GM12878 (cell line): ENCODE measurements at regions not wholly inside any gene's neighbourhood (a gene's known extent, or its start where the extent isn't known, plus 50 kb on each side); places are given as distances from the start of the nearest gene placed in this dataset.

Experiments
- ATAC-seq: fragments of 200-7000 bp; cut with Tn5 transposase; 3 replicates; pipeline ENCODE4 v1.9.1; 2020; ENCODE audit warnings: mild to moderate bottlenecking, moderate library complexity
- BruUV-seq: library from RNA; stranded (reverse); fragments of 400-500 nt; replicated peaks from 2 replicates; lab custom pipeline; 2021; lab: Mats Ljungman, UMichigan
- CTCF ChIA-PET: fragments of 300-600 bp; sonication (Branson Sonifier 250); formaldehyde crosslinking; extraction: SDS; loops from one replicate; lab custom pipeline; 2021; ENCODE audit warnings: inconsistent platforms; lab: Yijun Ruan, JAX
- POLR2A ChIA-PET: fragments of 350-600 bp; formaldehyde crosslinking; extraction: SDS; loops from one replicate; lab custom pipeline; 2021; ENCODE audit warnings: inconsistent platforms; lab: Charles Lee
- RAD21 ChIA-PET: fragments of 300-600 bp; sonication (Branson Sonifier 250); formaldehyde crosslinking; loops from one replicate; lab custom pipeline; 2023; ENCODE audit warnings: antibody characterized with exemption; ENCODE audit not compliant: unreplicated experiment; lab: Charles Lee
- SMC1A ChIA-PET: fragments of 300-600 bp; sonication (Branson Sonifier 250); formaldehyde crosslinking; loops from one replicate; lab custom pipeline; 2023; ENCODE audit not compliant: unreplicated experiment, uncharacterized antibody; lab: Charles Lee
- DNase-seq: peaks from one replicate; pipeline ENCODE4 v3.0.0-alpha.2; 2011; ENCODE audit warnings: low read depth, low spot score
- FAIRE-seq: peaks from 3 replicates; lab custom pipeline; 2011; peaks lifted over from hg19 to GRCh38; lab: Jason Lieb, UNC
- H2AFZ ChIP-seq: 2 replicates; pipeline ENCODE4 v1.6.0; 2011; ENCODE audit warnings: low read depth, low read length, control low read depth; ENCODE audit not compliant: control insufficient read depth
- H3K27ac ChIP-seq: 2 replicates; pipeline ENCODE4 v1.5.1; 2011; ENCODE audit warnings: control low read depth; ENCODE audit not compliant: control insufficient read depth, insufficient read depth
- H3K27me3 ChIP-seq, 2 experiments: replicated peaks in 1 of 2; 2 replicates each; pipeline versions ENCODE4 v1.6.0 to v1.6.1; 2011; ENCODE audit warnings: low read length in 1 of 2; ENCODE audit not compliant: control insufficient read depth in 2 of 2, insufficient read depth in 2 of 2
- H3K36me3 ChIP-seq, 2 experiments: 2 replicates each; pipeline ENCODE4 v1.5.1; 2011; ENCODE audit warnings: low read length in 1 of 2; ENCODE audit not compliant: control insufficient read depth in 2 of 2, insufficient read depth in 2 of 2
- H3K4me1 ChIP-seq: 2 replicates; pipeline ENCODE4 v1.6.1; 2011; ENCODE audit warnings: mild to moderate bottlenecking, low read length, moderate library complexity, mixed read lengths; ENCODE audit not compliant: control insufficient read depth, insufficient read depth
- H3K4me2 ChIP-seq: 2 replicates; pipeline ENCODE4 v1.6.0; 2011; ENCODE audit warnings: control low read depth; ENCODE audit not compliant: control insufficient read depth, insufficient read depth
- H3K4me3 ChIP-seq: fragments of 200-600 bp; sonication (generic); 2 replicates; pipeline ENCODE4 v1.5.1; 2016
- H3K79me2 ChIP-seq: 2 replicates; pipeline ENCODE4 v1.6.0; 2011; ENCODE audit warnings: low read length; ENCODE audit not compliant: control insufficient read depth, insufficient read depth
- H3K9ac ChIP-seq: 2 replicates; pipeline ENCODE4 v1.8.0; 2011; ENCODE audit warnings: low read length, control low read depth, mixed read lengths; ENCODE audit not compliant: control insufficient read depth, insufficient read depth
- H3K9me3 ChIP-seq: replicated peaks from 3 replicates; pipeline ENCODE4 v1.5.1; 2011; ENCODE audit warnings: mild to moderate bottlenecking, low read length; ENCODE audit not compliant: control insufficient read depth, insufficient read depth
- H4K20me1 ChIP-seq: 2 replicates; pipeline ENCODE4 v1.6.0; 2011; ENCODE audit not compliant: control insufficient read depth, insufficient read depth
- BCL11A ChIP-seq: IDR thresholded peaks from 2 replicates; pipeline ENCODE4 v1.6.1; 2011; ENCODE audit warnings: low read depth, low read length
- BHLHE40 ChIP-seq, 2 experiments: fragments of 450-650 bp in 1 of 2; IDR thresholded peaks; 2 replicates each; pipeline ENCODE4 v1.6.1; 2011 to 2017; ENCODE audit warnings: low read depth in 2 of 2, borderline replicate concordance in 1 of 2, improper control_type of control experiment in 1 of 2, low read length in 1 of 2, mild to moderate bottlenecking in 1 of 2
- ETV6 ChIP-seq, 2 experiments: fragments of 450-650 bp in 1 of 2; IDR thresholded peaks in 1 of 2; conservative IDR thresholded peaks in 1 of 2; 2 replicates each; pipeline ENCODE4 v1.6.1; 2014; ENCODE audit warnings: antibody characterized with exemption in 1 of 2, borderline replicate concordance in 1 of 2, low read depth in 1 of 2, mild to moderate bottlenecking in 1 of 2, moderate library complexity in 1 of 2
- IKZF1 ChIP-seq: fragments of 450-650 bp; conservative IDR thresholded peaks from 2 replicates; pipeline ENCODE4 v1.6.1; 2017; ENCODE audit warnings: antibody characterized with exemption, mild to moderate bottlenecking
- MTA2 ChIP-seq: fragments of 450-650 bp; IDR thresholded peaks from 2 replicates; pipeline ENCODE4 v1.6.1; 2016; ENCODE audit warnings: low read depth, mild to moderate bottlenecking, moderate library complexity
- MTA3 ChIP-seq: IDR thresholded peaks from 2 replicates; pipeline ENCODE4 v1.6.1; 2012; ENCODE audit warnings: low read length, inconsistent platforms, borderline replicate concordance
- MYC ChIP-seq: IDR thresholded peaks from 2 replicates; pipeline ENCODE4 v1.6.1; 2011; ENCODE audit warnings: mild to moderate bottlenecking, low read length, moderate library complexity, inconsistent platforms; ENCODE audit not compliant: insufficient read depth, insufficient replicate concordance, insufficient read length, severe bottlenecking
- PAX8 ChIP-seq: fragments of 450-650 bp; IDR thresholded peaks from 2 replicates; pipeline ENCODE4 v1.6.1; 2017; ENCODE audit warnings: mild to moderate bottlenecking, moderate library complexity
- PML ChIP-seq: IDR thresholded peaks from 2 replicates; pipeline ENCODE4 v1.6.1; 2012; ENCODE audit warnings: low read length, inconsistent platforms
- POLR2A ChIP-seq: IDR thresholded peaks from 2 replicates; pipeline ENCODE4 v1.6.1; 2011; ENCODE audit warnings: low read depth, mild to moderate bottlenecking, low read length
- RAD51 ChIP-seq: fragments of 450-650 bp; IDR thresholded peaks from 2 replicates; pipeline ENCODE4 v1.6.1; 2016; ENCODE audit warnings: moderate library complexity, mild to moderate bottlenecking, inconsistent platforms
- SIX5 ChIP-seq: IDR thresholded peaks from 2 replicates; pipeline ENCODE4 v1.6.1; 2011; ENCODE audit warnings: mild to moderate bottlenecking, low read depth, low read length, moderate library complexity; ENCODE audit not compliant: severe bottlenecking
- SP1 ChIP-seq: IDR thresholded peaks from one replicate; pipeline ENCODE4 v1.6.1; 2011; ENCODE audit warnings: low read depth, low read length
- SUZ12 ChIP-seq: fragments of 200-600 bp; sonication (generic); IDR thresholded peaks from one replicate; pipeline ENCODE4 v1.6.1; 2018; ENCODE audit warnings: antibody characterized with exemption, mild to moderate bottlenecking; ENCODE audit not compliant: unreplicated experiment
- ZBED1 ChIP-seq: IDR thresholded peaks from 2 replicates; pipeline ENCODE4 v1.6.1; 2016; ENCODE audit warnings: borderline replicate concordance
- WGBS: methylation state at CpG from one replicate; pipeline ENCODE4 v1.1.6; 2016; ENCODE audit warnings: low lambda C conversion rate; ENCODE audit not compliant: insufficient replicate concordance, insufficient coverage; ENCODE audit errors: missing lambda C conversion rate; 5-methylcytosine and 5-hydroxymethylcytosine counted together
- in situ Hi-C: fragments of 300-500 bp; cut with MboI; formaldehyde crosslinking; loops from 9 replicates; pipeline ENCODE4 v1.14.3; 2018; ENCODE audit warnings: mixed read lengths
- intact Hi-C: fragments of 100-400 bp; cut with micrococcal nuclease; formaldehyde crosslinking; loops from one replicate; pipeline ENCODE4 v1.14.2; 2022; ENCODE audit not compliant: unreplicated experiment
- TF ChIP-seq, protein P1 (sequence below): IDR thresholded peaks from 2 replicates; pipeline ENCODE4 v1.6.1; 2011; ENCODE audit warnings: borderline replicate concordance, low read depth, mild to moderate bottlenecking, moderate library complexity, low read length; ENCODE audit not compliant: insufficient read depth, poor library complexity, severe bottlenecking
- TF ChIP-seq, protein P2 (sequence below): IDR thresholded peaks from 2 replicates; pipeline ENCODE4 v1.6.1; 2012; ENCODE audit warnings: low read depth, low read length, improper control_type of control experiment
- TF ChIP-seq, protein P3 (sequence below): fragments of 450-650 bp; formaldehyde crosslinking; IDR thresholded peaks from 2 replicates; pipeline ENCODE4 v1.4.0; 2020; ENCODE audit warnings: mild to moderate bottlenecking, moderate library complexity

DNA sequence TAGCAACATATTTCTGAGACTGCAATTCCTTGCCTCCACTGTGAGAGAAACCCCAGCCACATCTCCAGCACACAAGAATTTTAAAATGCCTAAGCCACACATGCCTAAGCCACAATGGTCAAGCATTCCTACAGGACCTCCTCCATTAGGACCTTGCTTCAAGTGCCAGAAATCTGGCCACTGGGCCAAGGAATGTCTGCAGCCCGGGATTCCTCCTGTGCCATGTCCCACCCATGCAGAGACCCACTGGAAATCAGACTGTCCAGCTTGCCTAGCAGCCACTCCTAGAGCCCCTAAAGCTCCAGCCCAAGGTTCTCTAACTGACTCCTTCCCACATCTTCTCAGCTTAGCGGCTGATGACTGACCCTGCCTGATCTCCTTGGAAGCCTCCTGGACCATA lies 117.5 kb downstream of the AHR start:
- POLR2A ChIA-PET, result no interaction called here
- TF ChIP-seq SP1, result no peak
- TF ChIP-seq MTA2, result no peak
- no peak for TF ChIP-seq ZBED1
- TF ChIP-seq, protein P1, sequence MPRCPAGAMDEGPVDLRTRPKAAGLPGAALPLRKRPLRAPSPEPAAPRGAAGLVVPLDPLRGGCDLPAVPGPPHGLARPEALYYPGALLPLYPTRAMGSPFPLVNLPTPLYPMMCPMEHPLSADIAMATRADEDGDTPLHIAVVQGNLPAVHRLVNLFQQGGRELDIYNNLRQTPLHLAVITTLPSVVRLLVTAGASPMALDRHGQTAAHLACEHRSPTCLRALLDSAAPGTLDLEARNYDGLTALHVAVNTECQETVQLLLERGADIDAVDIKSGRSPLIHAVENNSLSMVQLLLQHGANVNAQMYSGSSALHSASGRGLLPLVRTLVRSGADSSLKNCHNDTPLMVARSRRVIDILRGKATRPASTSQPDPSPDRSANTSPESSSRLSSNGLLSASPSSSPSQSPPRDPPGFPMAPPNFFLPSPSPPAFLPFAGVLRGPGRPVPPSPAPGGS, result no peak
- TF ChIP-seq, protein P2, sequence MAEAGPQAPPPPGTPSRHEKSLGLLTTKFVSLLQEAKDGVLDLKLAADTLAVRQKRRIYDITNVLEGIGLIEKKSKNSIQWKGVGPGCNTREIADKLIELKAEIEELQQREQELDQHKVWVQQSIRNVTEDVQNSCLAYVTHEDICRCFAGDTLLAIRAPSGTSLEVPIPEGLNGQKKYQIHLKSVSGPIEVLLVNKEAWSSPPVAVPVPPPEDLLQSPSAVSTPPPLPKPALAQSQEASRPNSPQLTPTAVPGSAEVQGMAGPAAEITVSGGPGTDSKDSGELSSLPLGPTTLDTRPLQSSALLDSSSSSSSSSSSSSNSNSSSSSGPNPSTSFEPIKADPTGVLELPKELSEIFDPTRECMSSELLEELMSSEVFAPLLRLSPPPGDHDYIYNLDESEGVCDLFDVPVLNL, result no peak
- TF ChIP-seq PML, result no peak
- no peak for TF ChIP-seq SUZ12
- no peak for TF ChIP-seq MTA3
- TF ChIP-seq ETV6 (conservative IDR thresholded peaks at IDR 0.05 in 1 of 2, IDR thresholded peaks at IDR 0.05 in 1 of 2; ENCODE audit: borderline replicate concordance in 1 of 2, low read depth in 1 of 2), result no peak
- TF ChIP-seq BCL11A, result no peak
- no peak for TF ChIP-seq IKZF1
- TF ChIP-seq RAD51, result no peak
- TF ChIP-seq PAX8, result no peak
- no peak for TF ChIP-seq POLR2A
- TF ChIP-seq BHLHE40 (IDR thresholded peaks at IDR 0.05; ENCODE audit: borderline replicate concordance in 1 of 2, low read depth in 2 of 2, low read length in 1 of 2), result no peak
- TF ChIP-seq SIX5, result no peak
- no peak for TF ChIP-seq MYC
- TF ChIP-seq, protein P3, sequence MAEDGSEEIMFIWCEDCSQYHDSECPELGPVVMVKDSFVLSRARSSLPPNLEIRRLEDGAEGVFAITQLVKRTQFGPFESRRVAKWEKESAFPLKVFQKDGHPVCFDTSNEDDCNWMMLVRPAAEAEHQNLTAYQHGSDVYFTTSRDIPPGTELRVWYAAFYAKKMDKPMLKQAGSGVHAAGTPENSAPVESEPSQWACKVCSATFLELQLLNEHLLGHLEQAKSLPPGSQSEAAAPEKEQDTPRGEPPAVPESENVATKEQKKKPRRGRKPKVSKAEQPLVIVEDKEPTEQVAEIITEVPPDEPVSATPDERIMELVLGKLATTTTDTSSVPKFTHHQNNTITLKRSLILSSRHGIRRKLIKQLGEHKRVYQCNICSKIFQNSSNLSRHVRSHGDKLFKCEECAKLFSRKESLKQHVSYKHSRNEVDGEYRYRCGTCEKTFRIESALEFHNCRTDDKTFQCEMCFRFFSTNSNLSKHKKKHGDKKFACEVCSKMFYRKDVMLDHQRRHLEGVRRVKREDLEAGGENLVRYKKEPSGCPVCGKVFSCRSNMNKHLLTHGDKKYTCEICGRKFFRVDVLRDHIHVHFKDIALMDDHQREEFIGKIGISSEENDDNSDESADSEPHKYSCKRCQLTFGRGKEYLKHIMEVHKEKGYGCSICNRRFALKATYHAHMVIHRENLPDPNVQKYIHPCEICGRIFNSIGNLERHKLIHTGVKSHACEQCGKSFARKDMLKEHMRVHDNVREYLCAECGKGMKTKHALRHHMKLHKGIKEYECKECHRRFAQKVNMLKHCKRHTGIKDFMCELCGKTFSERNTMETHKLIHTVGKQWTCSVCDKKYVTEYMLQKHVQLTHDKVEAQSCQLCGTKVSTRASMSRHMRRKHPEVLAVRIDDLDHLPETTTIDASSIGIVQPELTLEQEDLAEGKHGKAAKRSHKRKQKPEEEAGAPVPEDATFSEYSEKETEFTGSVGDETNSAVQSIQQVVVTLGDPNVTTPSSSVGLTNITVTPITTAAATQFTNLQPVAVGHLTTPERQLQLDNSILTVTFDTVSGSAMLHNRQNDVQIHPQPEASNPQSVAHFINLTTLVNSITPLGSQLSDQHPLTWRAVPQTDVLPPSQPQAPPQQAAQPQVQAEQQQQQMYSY, result no peak

More for the DNA sequence above, 117.5 kb downstream of the AHR start:
- no peaks in the 10 kb centered on the region for H3K79me2 ChIP-seq
- FAIRE-seq (no peak), ATAC-seq (no peak), DNase-seq (no peak)
- ChIA-PET SMC1A (interaction anchor here (0.9 kb wide), 1 partner anchor 297 kb away, joined by 3 read pairs; no protein-coding TSS in a partner anchor), RAD21 (no interaction called here), CTCF (no interaction called here)
- H3K27ac ChIP-seq, result no peak overlapping the region
- H4K20me1 ChIP-seq, result no peaks in the 10 kb centered on the region
- H3K9me3 ChIP-seq, result peaks cover 1% of the 10 kb centered on the region; the same call in 1 of the 3 replicates
- H3K4me1 ChIP-seq, result no peaks in the 10 kb centered on the region
- no TSS peak for BruUV-seq
- H3K4me3 ChIP-seq, result no peak overlapping the region
- no peak overlapping the region for H3K9ac ChIP-seq
- no peak overlapping the region for H2AFZ ChIP-seq
- WGBS, result 50% methylated on average over 2 of the region's 2 CpGs
- no peak overlapping the region for H3K4me2 ChIP-seq
- H3K36me3 ChIP-seq, result no peaks in the 10 kb centered on the region
- in situ Hi-C loops, result no loop called here
- no peaks in the 10 kb centered on the region for H3K27me3 ChIP-seq
- intact Hi-C loops, result no loop called here
